ENCODE measurements at regions not wholly inside any gene's neighbourhood (a gene's known extent, or its start where the extent isn't known, plus 50 kb on each side); places are given as distances from the start of the nearest gene placed in this dataset.

DNA sequence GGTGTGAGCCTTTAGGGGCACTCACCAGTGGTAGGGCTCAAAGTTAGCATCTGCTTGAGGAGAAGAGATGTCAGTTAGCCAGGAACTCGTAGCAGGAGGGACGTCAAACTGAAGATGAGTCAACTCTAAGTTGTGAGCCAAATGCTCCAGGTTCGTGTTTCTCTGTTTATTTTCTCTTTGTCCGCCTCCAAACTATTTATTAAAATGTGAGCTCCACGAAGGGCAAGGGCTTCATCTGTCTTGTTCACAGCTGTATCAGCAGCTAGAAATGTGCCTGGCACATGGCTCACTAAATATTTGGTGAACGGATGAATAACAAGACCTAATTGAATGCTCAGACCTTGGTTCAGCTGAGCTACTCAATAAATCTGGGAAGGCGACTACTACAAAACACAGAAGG lies 248.9 kb downstream of the BCOR start:
- no peak for DNase-seq

GRCh38 chrX:39850209-39850608 lies 247.5 kb downstream of the BCOR start:
- no peak for DNase-seq

DNA sequence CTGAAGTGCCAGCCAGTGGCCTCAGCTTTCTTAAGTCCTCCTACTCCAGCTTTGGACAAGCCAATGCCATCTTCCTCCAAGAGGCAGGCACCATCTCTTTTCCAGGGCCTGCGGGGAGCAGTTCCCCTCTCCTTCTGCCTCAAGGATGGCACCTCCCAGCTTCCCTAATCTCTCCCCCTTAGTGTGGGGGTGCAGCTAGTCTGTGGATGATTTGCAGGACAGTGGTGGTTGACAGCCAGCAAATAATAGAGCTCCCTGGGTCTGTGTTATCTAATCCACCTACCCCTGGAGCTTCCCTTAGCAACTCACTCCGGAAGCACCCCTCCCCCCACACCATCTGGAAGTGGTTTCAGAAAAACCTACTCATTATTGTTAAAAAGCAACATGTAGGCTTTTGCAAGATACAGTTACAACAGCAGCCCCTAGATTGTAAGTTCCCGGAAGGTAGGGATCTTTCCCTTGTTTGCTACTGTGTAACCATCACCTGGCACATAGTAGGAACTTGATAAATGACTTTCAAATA lies 247.1 kb downstream of the BCOR start:
- DNase-seq: no peak

DNA sequence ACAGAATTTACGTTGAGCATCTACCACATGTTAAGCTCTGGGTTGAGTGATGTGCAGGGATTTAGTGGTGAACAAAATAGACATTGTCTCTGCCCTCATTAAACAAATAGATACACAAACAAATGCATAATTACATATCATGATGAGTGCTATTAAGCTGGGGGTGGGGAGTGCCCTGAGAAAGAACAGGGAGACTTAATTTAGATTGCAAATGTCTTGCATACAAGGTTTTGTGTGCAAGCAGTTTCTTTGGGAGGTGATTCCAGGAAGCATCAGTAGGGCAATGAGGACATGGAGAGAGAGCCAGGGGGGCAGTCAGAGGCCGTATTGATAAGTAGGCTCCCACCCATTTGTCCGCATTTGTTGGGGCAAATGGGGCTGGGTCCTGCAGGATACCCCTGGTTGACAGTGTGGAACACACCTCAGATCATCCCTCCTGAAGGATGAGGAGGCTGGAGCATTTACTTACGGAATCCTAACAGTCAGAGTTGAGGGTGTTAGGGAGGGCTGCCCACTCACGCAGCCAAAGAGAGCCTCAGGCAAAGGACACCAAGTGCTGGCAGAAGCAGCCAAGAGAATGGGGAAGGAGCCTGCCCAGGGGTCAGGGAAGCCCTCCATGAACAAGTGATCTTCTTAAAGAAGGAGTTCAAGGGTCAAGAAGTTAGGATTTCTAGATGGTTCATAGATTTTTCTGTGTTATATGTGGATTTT lies 245.9 kb downstream of the BCOR start:
- no peak for DNase-seq

DNA sequence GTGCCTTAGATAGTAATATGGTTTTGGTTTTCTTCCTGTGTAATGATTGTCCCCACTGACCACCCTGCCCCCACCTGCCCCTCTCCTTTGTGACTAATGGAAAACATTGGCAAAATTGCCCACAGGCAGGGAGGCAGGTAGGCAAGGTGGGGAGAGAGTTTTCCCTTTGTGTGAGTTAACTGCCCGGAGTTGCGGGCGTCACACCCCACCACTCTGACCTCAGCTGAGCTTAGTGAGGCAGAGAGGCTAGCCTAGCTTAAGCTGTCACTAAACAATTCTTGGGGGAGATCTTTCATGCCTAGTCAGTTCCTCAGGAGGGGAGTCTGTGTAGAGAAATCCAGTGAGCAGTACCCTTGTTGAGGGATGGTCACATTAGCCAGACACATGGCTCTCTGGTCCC lies 245.3 kb downstream of the BCOR start:
- DNase-seq: no peak

DNA sequence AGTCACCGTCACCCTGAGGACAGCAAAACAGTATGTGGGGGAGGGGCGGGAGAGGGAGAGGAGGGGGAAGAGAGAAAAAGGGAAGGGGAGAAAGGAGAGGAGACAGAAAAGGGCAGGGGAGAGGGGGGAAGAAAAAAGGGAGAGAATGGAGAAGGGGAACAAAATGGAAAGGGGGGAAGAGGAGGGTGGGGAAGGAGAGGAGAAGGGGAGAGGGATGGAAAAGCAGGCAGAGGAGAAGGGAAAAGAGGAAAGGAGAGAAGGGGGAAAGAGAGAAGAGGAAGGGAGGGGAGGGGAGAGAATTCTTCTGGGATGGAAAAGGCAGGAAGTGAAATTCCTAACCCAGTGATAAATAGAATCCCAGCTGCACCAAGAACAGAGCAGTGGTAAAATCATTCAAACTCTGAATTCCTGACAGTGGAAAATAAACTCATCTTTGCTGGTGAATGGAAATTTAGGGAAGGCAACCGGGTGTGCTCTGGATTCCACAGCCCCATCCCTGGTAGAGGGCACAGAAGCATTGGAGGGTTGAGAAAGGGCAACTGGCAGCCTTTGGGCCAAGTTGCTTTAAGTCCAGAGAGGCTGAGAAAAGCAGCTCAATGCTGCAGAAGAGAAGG lies 244.2 kb downstream of the BCOR start:
- DNase-seq: no peak

DNA sequence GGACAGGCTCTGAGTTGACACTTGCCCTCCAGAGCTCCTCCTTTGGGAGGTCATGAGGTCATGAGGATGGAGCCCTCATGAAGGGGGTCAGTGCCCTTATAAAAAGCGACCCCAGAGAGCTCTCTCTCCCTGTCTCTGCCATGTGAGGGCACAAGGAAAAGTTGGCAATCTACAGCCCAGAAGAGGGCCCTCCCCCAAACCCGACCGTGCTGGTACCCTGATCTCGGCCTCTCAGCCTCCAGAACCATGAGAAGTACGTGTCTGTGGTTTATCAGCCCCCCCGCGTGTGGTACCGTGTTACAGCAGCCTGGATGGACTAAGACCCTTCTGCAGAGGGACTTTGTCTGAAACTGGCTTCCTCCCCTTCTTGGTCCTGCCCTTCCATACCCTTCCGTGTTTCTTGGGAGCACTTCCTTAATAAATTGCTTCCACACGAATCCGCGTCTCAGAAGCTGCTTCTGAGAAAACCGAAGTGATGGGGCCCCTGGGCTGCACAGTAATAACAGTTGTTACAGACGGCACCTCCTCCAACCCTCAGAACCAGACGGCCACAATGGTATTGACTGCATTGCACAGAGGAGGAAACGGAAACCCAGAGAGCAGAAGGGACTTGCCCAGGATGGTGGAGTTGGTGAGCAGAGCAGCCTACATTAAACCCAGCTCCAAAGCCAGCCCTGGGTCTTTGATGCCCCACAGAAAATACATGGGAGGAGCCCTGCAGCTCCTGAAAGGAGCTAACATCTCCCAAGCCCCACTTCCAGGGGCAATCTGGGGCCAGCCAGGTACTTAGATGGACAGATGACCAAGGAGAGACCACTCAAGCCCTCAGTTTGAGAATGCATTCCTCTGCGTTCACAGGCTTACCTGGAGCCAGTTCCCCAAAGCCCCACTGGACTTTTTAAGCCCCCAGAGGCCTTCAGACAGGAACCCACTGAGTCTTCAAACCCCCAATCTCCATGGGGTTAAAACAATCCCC lies 242.7 kb downstream of the BCOR start:
- no peak for DNase-seq

GRCh38 chrX:39855748-39856129 lies 242.0 kb downstream of the BCOR start:
- DNase-seq: peak; percentile 8

DNA sequence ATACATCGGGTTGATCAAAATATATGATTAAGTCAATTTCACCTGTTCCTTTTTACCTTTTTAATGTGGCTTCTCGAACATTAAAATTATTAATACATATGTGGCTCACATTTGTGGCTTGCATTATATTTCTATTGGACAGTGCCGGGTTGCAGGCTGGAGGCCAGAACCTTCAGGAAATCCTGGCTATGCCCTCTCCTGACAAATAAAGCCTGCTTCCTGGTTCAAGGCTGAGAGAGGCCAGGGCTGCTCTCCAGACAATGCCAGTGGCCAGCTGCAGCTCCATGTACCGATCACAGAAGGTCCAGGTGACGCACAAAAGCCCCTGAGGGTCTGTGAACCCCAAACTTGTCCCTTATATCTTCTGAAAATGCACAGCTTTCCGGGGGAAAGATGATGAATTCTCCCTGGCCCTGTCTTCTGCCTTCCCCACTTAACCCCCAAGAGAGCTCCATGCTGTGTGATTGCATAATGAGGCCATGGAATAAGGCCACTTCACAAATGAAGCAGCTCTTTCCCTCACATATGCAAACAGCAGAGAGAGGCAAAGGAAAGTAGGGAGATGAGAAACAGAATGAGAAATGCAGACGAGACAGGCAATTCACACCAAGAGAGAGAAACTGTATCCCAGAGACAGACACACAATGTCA lies 241.2 kb downstream of the BCOR start:
- DNase-seq: no peak

DNA sequence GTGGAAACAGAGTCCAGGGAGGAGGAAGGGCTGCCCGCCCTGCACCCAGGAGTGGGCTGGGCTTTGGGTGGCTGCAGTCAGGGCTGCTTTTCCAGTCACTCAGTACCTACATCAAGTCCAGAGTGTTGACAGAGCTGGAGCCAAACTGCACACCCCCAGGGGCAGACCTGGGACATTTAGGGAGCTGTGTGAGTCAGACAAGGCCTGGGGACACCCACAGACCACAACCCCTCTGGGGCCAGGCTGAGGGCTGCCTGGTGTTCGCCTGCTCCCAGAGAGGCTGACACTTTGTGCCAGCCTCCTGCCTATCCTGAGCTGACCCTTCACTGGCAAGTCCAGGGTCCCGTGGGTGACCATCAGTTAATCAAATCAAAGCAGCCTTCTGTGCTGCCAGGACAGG lies 240.0 kb downstream of the BCOR start:
- no peak for DNase-seq

- DNase-seq: no peak
Observed at GRCh38 chrX:39859991-39860861, 237.5 kb downstream of the BCOR start.

GRCh38 chrX:39862963-39863362 lies 234.8 kb downstream of the BCOR start:
- DNase-seq: no peak

- DNase-seq: no peak
Observed at GRCh38 chrX:39866229-39866628, 231.5 kb downstream of the BCOR start.

DNA sequence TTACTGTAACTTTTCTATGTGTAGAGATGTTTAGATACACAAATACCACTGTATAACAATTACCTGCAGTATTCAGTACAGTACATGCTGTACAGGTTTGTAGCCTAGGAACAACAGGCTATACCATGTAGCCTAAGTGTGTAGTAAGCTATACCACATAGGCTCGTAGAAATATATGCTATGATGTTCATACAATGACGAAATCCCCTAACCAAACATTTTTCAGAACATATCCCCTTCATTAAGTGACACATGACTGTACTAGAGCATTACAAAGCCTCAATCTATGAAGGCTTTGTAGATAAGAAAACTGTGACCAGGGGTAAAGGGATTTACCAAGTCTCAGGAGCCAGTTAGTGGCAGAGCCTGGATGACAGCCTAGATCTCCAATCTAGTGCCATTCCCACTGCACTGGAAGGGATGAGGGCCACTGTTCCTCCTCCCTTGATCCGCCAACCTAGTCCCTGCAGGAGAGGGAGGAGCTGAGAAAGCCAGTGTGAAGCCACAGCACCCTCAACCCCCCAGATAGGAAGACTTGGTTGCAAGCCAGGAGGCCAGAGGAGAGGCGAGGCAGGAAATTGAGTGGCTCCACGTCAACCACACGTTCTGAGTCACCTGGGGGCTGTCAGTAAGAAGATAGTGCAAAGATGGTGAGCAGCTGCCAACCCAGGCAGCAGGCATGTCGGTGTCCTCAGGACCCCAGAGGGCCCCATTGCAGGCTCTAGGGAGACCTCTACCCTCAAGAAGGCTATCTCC lies 227.7 kb downstream of the BCOR start:
- DNase-seq: no peak

GRCh38 chrX:39871648-39872047 lies 226.1 kb downstream of the BCOR start:
- no peak for DNase-seq

GRCh38 chrX:39873117-39873516 lies 224.6 kb downstream of the BCOR start:
- DNase-seq: no peak

DNA sequence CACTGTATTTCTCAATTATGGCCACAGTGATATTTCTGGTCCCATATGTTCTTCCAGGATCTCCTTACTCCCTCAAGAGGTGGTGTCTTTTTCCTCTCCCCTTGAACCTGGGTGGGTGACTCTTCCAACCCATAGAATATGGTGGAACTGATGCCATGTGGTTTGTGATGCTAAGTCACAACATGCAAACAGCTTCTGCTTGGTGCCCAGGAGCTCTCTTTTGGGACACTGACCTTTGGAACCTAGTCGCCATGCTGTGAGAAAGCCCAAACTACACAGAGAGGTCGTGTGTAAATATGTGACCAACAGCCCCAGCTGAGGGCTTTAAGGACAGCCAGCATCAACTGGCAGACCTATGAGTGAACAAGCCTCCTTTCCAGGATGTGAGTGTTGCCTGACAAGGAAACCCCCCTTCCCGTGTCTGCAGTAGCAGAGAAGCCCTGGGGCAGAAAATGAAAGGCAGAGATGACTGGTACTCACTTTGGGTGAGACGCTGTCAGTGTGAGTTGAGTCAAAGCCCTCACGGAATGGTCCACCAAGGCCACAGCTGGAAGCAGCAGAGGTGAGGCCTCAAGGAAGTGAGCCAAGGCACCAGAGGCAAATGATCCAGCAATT lies 223.4 kb downstream of the BCOR start:
- no peak for DNase-seq

- DNase-seq: no peak
Observed at GRCh38 chrX:39875834-39876628, 221.7 kb downstream of the BCOR start.

GRCh38 chrX:39877905-39878304 lies 219.9 kb downstream of the BCOR start:
- DNase-seq: no peak

DNA sequence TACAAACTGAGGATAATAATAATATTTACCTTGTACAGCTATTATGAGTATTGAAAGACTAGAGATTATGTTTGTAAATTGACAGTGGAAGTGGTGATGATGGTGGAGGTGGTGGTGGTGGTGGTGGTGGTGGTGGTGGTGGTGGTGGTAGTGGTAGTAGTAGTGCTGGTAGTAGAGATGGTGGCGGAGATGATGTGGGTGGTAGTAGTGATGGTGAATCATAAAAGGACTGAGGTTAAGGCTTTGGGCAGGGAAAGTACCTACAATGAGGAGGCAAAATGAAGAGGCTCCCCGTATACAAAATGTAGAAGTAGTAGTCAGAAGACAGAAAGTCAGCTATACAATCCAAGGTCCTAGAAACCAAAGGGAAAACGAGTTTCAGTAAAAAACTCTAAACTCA lies 214.1 kb downstream of the BCOR start:
- no peak for DNase-seq
